Astrocyte of the cerebellum (primary cell): ENCODE measurements at regions not wholly inside any gene's neighbourhood (a gene's known extent, or its start where the extent isn't known, plus 50 kb on each side); places are given as distances from the start of the nearest gene placed in this dataset.
"Not testable (repeated sequence)": the region's sequence is repeated elsewhere in the genome, so short reads cannot be mapped to it uniquely, and the experiment has no call there.

Experiments
- DNase-seq: peaks from one replicate; pipeline ENCODE4 v3.0.0-alpha.2; 2011; ENCODE audit warnings: low read depth
- H3K4me3 ChIP-seq: 2 replicates; pipeline ENCODE4 v1.5.1; 2011; ENCODE audit warnings: mild to moderate bottlenecking, low read depth, low read length, moderate library complexity
- in situ Hi-C: cut with HindIII; loops from 2 replicates; pipeline ENCODE4 v1.10.0; 2017; ENCODE audit warnings: low sequenced_read_pairs
- TF ChIP-seq, protein P1 (sequence below): IDR thresholded peaks from 2 replicates; pipeline ENCODE4 v1.5.1; 2012; ENCODE audit warnings: low read length, low read depth, moderate library complexity, mild to moderate bottlenecking; ENCODE audit errors: missing control alignments

DNA sequence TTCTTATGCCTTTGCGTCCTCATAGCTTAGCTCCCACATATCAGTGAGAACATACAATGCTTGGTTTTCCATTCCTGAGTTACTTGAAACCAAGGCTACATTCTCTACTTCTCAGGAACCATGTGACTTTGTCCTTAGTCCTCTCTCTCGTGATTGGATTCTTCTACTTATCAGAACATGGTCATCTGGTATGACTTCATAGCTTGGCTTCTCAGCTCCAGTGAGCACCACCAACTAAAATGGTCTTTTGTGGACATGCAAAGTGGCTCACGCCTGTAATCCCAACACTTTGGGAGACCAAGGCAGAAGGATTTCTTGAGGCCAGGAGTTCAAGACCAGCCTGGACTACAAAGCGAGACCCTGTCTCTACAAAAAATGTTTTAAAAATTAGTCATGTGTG lies 81.2 kb upstream of the NIPBL start:
- TF ChIP-seq, protein P1, sequence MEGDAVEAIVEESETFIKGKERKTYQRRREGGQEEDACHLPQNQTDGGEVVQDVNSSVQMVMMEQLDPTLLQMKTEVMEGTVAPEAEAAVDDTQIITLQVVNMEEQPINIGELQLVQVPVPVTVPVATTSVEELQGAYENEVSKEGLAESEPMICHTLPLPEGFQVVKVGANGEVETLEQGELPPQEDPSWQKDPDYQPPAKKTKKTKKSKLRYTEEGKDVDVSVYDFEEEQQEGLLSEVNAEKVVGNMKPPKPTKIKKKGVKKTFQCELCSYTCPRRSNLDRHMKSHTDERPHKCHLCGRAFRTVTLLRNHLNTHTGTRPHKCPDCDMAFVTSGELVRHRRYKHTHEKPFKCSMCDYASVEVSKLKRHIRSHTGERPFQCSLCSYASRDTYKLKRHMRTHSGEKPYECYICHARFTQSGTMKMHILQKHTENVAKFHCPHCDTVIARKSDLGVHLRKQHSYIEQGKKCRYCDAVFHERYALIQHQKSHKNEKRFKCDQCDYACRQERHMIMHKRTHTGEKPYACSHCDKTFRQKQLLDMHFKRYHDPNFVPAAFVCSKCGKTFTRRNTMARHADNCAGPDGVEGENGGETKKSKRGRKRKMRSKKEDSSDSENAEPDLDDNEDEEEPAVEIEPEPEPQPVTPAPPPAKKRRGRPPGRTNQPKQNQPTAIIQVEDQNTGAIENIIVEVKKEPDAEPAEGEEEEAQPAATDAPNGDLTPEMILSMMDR, result no peak
- in situ Hi-C loops, result no loop called here
- H3K4me3 ChIP-seq, result no peak overlapping the region
- DNase-seq, result no peak

DNA sequence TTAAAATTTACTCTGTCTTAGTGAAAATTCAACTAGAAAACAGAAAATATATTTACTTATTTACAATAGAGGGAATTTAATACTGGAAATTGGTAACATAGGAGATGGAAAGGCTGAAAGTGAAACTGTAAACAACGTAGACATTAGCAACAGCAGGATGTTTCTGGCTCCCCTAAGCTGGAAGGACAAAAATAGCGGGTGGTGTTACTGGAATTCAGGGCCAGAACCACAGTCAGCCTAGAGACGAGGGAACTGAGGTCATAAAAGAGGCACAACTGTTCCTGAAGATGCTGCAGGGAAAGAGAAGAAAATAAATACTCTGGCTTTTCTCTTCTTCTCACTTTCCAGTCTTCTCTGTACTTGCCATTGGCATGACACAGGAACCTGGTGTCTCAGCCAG lies 80.4 kb upstream of the NIPBL start:
- TF ChIP-seq, protein P1, result no peak
- in situ Hi-C loops, result no loop called here
- no peak for DNase-seq
- no peak overlapping the region for H3K4me3 ChIP-seq

DNA sequence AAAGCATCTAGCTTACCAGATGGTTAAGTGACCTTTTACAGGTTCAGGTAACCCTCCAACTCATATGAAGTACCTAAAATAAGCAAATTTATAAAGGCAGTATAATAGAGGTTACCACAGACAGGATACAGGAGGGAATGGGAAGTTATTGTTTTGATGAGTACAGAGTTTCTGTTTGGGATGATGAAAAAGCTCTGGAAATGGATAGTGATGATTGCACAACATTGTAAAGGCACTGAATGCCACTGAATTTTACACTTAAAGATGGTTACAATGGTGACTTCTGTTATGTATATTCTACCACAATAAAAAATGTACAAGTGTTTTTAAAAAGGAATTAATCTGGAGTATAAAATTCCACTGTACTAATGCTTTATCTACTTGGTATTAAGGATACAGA lies 75.0 kb upstream of the NIPBL start:
- H3K4me3 ChIP-seq, result no peak overlapping the region
- no peak for DNase-seq
- in situ Hi-C loops, result loop anchor here (5.0 kb wide), 1 partner anchor 79 kb away; no protein-coding TSS in a partner anchor
- TF ChIP-seq, protein P1, result no peak

DNA sequence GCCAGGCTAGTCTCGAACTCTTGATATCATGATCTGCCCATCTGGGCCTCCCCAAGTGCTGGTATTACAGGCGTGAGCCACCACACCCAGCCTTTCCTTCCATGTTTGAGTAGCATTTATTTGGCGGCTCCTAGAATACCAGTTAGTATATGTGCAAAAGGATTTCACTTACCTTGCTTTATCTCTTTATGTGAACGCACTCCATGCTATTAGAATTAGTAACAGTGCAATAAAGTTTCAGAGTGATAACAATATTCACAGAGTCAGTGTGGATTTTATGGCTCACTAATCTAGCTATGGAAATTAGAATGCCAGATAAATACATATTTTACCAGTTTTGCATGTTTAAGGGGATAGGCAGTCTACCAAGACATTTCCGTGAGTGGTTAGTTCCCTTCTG lies 74.4 kb upstream of the NIPBL start:
- no peak overlapping the region for H3K4me3 ChIP-seq
- in situ Hi-C loops, result loop anchor here (5.0 kb wide), 1 partner anchor 80 kb away; no protein-coding TSS in a partner anchor
- TF ChIP-seq, protein P1, result no peak
- DNase-seq, result no peak

DNA sequence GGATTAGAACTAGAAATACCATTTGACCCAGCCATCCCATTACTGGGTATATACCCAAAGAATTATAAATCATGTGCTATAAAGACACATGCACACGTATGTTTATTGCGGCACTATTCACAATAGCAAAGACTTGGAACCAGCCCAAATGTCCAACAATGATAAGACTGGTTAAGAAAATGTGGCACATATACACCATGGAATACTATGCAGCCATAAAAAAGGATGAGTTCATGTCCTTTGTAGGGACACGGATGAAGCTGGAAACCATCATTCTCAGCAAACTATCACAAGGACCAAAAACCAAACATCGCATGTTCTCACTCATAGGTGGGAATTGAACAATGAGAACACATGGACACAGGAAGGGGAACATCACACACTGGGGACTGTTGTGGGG lies 63.3 kb upstream of the NIPBL start:
- in situ Hi-C loops, DNase-seq, H3K4me3 ChIP-seq: not testable (repeated sequence)

DNA sequence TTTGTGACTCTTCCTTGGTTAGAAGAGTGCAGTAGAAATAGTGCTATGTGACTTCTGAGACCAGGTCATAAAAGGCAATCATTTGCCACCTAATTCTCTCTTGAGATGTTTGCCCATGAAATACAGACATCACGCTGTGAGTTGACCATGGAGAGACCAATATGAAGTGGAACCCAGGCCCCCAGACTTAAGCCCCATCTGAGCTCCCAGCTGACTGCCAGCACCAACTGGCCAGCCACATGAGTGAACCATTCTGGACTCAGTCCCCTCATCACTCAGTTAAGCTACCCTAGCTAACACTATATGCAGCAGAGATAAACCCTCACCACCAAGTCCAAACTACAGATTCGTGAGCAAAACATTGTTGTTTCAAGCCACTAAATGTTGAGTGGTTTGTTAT lies 60.7 kb upstream of the NIPBL start:
- TF ChIP-seq, protein P1, result no peak
- no peak overlapping the region for H3K4me3 ChIP-seq
- no peak for DNase-seq
- in situ Hi-C loops, result no loop called here

DNA sequence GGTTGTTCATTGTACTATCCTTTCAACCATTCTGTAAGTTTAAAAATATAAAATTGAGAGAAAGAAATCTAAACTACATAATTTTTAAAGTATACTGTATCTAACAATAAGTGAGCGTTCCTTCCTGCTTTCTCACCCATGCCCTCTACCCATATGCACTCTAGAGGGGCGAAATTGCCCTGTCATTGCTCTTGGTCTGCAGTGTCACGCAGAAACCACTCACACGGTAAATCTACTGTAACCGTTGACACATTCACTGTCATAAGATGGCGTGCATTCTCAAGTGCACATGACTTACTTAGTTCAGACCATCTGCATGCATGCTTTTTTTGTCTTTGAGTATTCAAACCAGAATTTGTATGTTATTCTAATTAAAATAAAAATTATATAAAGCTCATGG lies 55.7 kb upstream of the NIPBL start:
- in situ Hi-C loops, result no loop called here
- DNase-seq, result no peak

More for the DNA sequence above, 55.7 kb upstream of the NIPBL start:
- TF ChIP-seq, protein P1, result no peak
- H3K4me3 ChIP-seq, result no peak overlapping the region
